ENCODE measurements at regions not wholly inside any gene's neighbourhood (a gene's known extent, or its start where the extent isn't known, plus 50 kb on each side); places are given as distances from the start of the nearest gene placed in this dataset.

GRCh38 chr3:24591191-24591590, 96.5 kb upstream of the THRB start:
- no peak overlapping the region for H3K4me3 ChIP-seq (ENCODE audit: low read depth, low read length)
- TF ChIP-seq, protein P1, sequence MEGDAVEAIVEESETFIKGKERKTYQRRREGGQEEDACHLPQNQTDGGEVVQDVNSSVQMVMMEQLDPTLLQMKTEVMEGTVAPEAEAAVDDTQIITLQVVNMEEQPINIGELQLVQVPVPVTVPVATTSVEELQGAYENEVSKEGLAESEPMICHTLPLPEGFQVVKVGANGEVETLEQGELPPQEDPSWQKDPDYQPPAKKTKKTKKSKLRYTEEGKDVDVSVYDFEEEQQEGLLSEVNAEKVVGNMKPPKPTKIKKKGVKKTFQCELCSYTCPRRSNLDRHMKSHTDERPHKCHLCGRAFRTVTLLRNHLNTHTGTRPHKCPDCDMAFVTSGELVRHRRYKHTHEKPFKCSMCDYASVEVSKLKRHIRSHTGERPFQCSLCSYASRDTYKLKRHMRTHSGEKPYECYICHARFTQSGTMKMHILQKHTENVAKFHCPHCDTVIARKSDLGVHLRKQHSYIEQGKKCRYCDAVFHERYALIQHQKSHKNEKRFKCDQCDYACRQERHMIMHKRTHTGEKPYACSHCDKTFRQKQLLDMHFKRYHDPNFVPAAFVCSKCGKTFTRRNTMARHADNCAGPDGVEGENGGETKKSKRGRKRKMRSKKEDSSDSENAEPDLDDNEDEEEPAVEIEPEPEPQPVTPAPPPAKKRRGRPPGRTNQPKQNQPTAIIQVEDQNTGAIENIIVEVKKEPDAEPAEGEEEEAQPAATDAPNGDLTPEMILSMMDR (IDR thresholded peaks at IDR 0.05; ENCODE audit: insufficient read depth, low read length, poor library complexity, severe bottlenecking): no peak

DNA sequence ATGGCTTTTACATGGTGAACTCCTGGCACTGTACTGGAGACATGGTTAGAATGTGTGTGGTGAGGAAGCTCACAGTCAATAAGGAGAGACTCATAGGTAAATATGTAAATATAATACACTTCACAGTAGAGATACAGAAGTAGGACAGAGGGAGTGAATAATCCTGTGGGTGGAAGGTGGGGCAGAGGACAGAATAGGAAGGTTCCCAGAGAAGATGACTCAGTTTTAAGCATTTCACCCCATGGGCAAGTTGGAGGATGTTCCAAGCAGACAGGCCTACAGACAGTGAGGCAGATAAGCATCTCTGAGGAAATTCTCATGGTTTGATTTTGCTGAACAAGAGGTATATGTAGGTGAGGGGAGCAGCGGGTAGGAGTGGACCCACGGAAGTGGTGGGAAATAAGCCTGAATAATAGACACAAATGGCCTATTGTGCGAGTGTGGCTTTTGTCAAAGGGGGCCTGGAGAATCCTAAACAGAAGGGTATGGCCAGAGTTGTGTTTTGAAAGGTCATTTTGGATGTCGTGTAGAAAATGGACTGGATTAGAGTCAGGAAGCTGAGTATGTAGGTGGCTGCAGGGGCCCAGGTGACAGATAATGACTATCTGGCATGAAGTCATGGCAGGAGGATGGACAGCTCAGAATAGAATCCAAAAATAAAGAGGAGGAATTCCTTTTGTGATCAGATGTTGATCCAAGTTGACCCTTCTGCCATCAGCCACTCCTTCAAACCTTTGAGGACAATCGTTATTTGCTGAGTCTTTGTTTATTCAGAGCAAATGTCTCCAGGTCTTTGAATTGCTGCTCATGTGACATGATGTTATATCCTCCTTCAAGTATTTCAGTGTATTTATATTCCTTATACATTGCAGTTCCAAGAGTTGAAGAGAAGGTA, 97.3 kb upstream of the THRB start:
- Histone ChIP-seq H3K36me3 (ENCODE audit: control insufficient read depth, insufficient read depth, low read length) (no peaks in the 10 kb centered on the region), H3K4me3 (ENCODE audit: low read depth, low read length) (no peak overlapping the region), H3K27me3 (ENCODE audit: control insufficient read depth, insufficient read depth, low read length) (no peaks in the 10 kb centered on the region)
- TF ChIP-seq, protein P1 (IDR thresholded peaks at IDR 0.05; ENCODE audit: insufficient read depth, low read length, poor library complexity, severe bottlenecking): no peak
- DNase-seq (ENCODE audit: low read depth): no peak

More at GRCh38 chr3:24591191-24591590, 96.5 kb upstream of the THRB start:
- no peak for DNase-seq (ENCODE audit: low read depth)
- H3K36me3 ChIP-seq (ENCODE audit: control insufficient read depth, insufficient read depth, low read length): no peaks in the 10 kb centered on the region
- no peaks in the 10 kb centered on the region for H3K27me3 ChIP-seq (ENCODE audit: control insufficient read depth, insufficient read depth, low read length)

- Histone ChIP-seq H3K4me3 (ENCODE audit: low read depth, low read length) (no peak overlapping the region), H3K36me3 (ENCODE audit: control insufficient read depth, insufficient read depth, low read length) (no peaks in the 10 kb centered on the region), H3K27me3 (ENCODE audit: control insufficient read depth, insufficient read depth, low read length) (no peaks in the 10 kb centered on the region)
- TF ChIP-seq, protein P1 (IDR thresholded peaks at IDR 0.05; ENCODE audit: insufficient read depth, low read length, poor library complexity, severe bottlenecking): no peak
- no peak for DNase-seq (ENCODE audit: low read depth)
Measured at GRCh38 chr3:24594161-24594560, 99.5 kb upstream of the THRB start.

- DNase-seq (ENCODE audit: low read depth): no peak
- Histone ChIP-seq H3K36me3 (ENCODE audit: control insufficient read depth, insufficient read depth, low read length) (no peaks in the 10 kb centered on the region), H3K4me3 (ENCODE audit: low read depth, low read length) (no peak overlapping the region), H3K27me3 (ENCODE audit: control insufficient read depth, insufficient read depth, low read length) (no peaks in the 10 kb centered on the region)
- TF ChIP-seq, protein P1 (IDR thresholded peaks at IDR 0.05; ENCODE audit: insufficient read depth, low read length, poor library complexity, severe bottlenecking): no peak
Measured at GRCh38 chr3:24595796-24596195, 101.1 kb upstream of the THRB start.

DNA sequence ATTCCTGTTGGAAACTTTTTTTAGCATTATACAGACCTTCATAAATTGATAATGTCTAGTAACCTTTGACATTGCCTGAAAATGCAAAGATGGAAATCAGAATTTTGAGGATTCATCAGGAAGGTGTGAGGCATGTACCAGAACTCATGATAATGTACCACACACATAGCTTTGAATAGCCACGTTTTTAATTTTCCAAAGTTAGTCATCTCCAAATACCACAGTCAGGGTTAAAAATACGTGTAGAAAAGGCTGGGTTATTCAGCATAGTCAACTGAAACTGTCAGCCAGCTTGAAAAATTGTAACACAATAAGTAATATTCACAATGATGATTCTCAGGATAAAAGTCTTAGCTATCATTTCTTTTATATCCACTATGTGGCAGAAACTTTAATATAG, 102.0 kb upstream of the THRB start:
- H3K36me3 ChIP-seq (ENCODE audit: control insufficient read depth, insufficient read depth, low read length): no peaks in the 10 kb centered on the region
- H3K27me3 ChIP-seq (ENCODE audit: control insufficient read depth, insufficient read depth, low read length): no peaks in the 10 kb centered on the region
- no peak overlapping the region for H3K4me3 ChIP-seq (ENCODE audit: low read depth, low read length)
- no peak for DNase-seq (ENCODE audit: low read depth)
- TF ChIP-seq, protein P1 (IDR thresholded peaks at IDR 0.05; ENCODE audit: insufficient read depth, low read length, poor library complexity, severe bottlenecking): no peak
